Keratinocyte (primary cell): ENCODE measurements at regions not wholly inside any gene's neighbourhood (a gene's known extent, or its start where the extent isn't known, plus 50 kb on each side); places are given as distances from the start of the nearest gene placed in this dataset.

ENCODE experiments used
- DNase-seq: peaks from one replicate; pipeline ENCODE4 v3.0.0-alpha.2; 2011; ENCODE audit warnings: low read depth, missing footprints, low spot score
- FAIRE-seq: peaks from 2 replicates; lab custom pipeline; 2011; peaks lifted over from hg19 to GRCh38; lab: Jason Lieb, UNC
- H2AFZ ChIP-seq: 2 replicates; pipeline ENCODE4 v1.6.0; 2012; ENCODE audit warnings: low read length, control low read depth, inconsistent platforms; ENCODE audit not compliant: control insufficient read depth
- H3K27ac ChIP-seq: 2 replicates; pipeline ENCODE4 v1.5.1; 2011; ENCODE audit warnings: low read length; ENCODE audit not compliant: control insufficient read depth, insufficient read depth
- H3K27me3 ChIP-seq: 3 replicates; pipeline ENCODE4 v1.6.0; 2011; ENCODE audit warnings: low read length; ENCODE audit not compliant: control insufficient read depth, insufficient read depth; ENCODE audit errors: extremely low read depth
- H3K36me3 ChIP-seq, 2 experiments: 2 replicates in 1 of 2; 3 replicates in 1 of 2; pipeline ENCODE4 v1.5.1; 2011; ENCODE audit warnings: low read length in 2 of 2, mild to moderate bottlenecking in 1 of 2; ENCODE audit not compliant: control insufficient read depth in 2 of 2, insufficient read depth in 2 of 2; ENCODE audit errors: extremely low read depth in 1 of 2
- H3K4me1 ChIP-seq: 3 replicates; pipeline ENCODE4 v1.5.1; 2011; ENCODE audit warnings: low read length; ENCODE audit not compliant: control insufficient read depth, insufficient read depth; ENCODE audit errors: extremely low read depth
- H3K4me2 ChIP-seq: 3 replicates; pipeline ENCODE4 v1.6.0; 2011; ENCODE audit warnings: low read depth, low read length; ENCODE audit not compliant: control insufficient read depth, insufficient read depth; ENCODE audit errors: extremely low read depth
- H3K4me3 ChIP-seq, 3 experiments: fragments of 200-600 bp in 1 of 3; sonication (generic) in 1 of 3; 2 replicates in 2 of 3; 3 replicates in 1 of 3; pipeline ENCODE4 v1.5.1; 2011 to 2016; ENCODE audit warnings: low read length in 3 of 3, mild to moderate bottlenecking in 3 of 3, control low read depth in 2 of 3, inconsistent platforms in 1 of 3, low read depth in 1 of 3, mixed read lengths in 1 of 3, mixed run types in 1 of 3, moderate library complexity in 1 of 3; ENCODE audit not compliant: control insufficient read depth in 2 of 3, insufficient read depth in 2 of 3; ENCODE audit errors: extremely low read depth in 1 of 3
- H3K79me2 ChIP-seq: 2 replicates; pipeline ENCODE4 v1.6.0; 2012; ENCODE audit warnings: low read length; ENCODE audit not compliant: control insufficient read depth, insufficient read depth
- H3K9ac ChIP-seq: 3 replicates; pipeline ENCODE4 v1.6.0; 2011; ENCODE audit warnings: low read length; ENCODE audit not compliant: control insufficient read depth, insufficient read depth; ENCODE audit errors: extremely low read depth
- H3K9me1 ChIP-seq: 3 replicates; pipeline ENCODE4 v1.6.0; 2011; ENCODE audit warnings: low read length; ENCODE audit not compliant: control insufficient read depth, insufficient read depth; ENCODE audit errors: extremely low read depth
- H3K9me3 ChIP-seq: 2 replicates; pipeline ENCODE4 v1.5.1; 2012; ENCODE audit warnings: low read depth, low read length; ENCODE audit not compliant: control insufficient read depth
- H4K20me1 ChIP-seq: 3 replicates; pipeline ENCODE4 v1.6.0; 2011; ENCODE audit warnings: low read length; ENCODE audit not compliant: control insufficient read depth, insufficient read depth; ENCODE audit errors: extremely low read depth
- EZH2 ChIP-seq: IDR thresholded peaks from one replicate; pipeline ENCODE4 v1.6.1; 2012; ENCODE audit warnings: inconsistent platforms, mild to moderate bottlenecking, low read length, moderate library complexity
- dilution Hi-C: fragments of 300-500 bp; cut with MboI; formaldehyde crosslinking; loops from one replicate; pipeline ENCODE4 v1.7.0; 2020; ENCODE audit warnings: low sequenced_read_pairs; ENCODE audit not compliant: extremely low pct_ligation_motif_present
- TF ChIP-seq, protein P1 (sequence below), 3 experiments: IDR thresholded peaks in 1 of 3; conservative IDR thresholded peaks in 1 of 3; optimal IDR thresholded peaks in 1 of 3; 2 replicates in 2 of 3; 3 replicates in 1 of 3; pipeline versions ENCODE3 to v1.5.1; 2011; ENCODE audit warnings: low read length in 3 of 3, mild to moderate bottlenecking in 3 of 3, moderate library complexity in 2 of 3, control low read depth in 1 of 3, inconsistent platforms in 1 of 3; ENCODE audit not compliant: insufficient read depth in 2 of 3; ENCODE audit errors: extremely low read depth in 1 of 3

- H3K4me3 ChIP-seq = no peak overlapping the region
- no peaks in the 10 kb centered on the region for H4K20me1 ChIP-seq
- no peaks in the 10 kb centered on the region for H3K36me3 ChIP-seq
- no peaks in the 10 kb centered on the region for H3K9me1 ChIP-seq
- TF ChIP-seq EZH2 = no peak
- TF ChIP-seq, protein P1, sequence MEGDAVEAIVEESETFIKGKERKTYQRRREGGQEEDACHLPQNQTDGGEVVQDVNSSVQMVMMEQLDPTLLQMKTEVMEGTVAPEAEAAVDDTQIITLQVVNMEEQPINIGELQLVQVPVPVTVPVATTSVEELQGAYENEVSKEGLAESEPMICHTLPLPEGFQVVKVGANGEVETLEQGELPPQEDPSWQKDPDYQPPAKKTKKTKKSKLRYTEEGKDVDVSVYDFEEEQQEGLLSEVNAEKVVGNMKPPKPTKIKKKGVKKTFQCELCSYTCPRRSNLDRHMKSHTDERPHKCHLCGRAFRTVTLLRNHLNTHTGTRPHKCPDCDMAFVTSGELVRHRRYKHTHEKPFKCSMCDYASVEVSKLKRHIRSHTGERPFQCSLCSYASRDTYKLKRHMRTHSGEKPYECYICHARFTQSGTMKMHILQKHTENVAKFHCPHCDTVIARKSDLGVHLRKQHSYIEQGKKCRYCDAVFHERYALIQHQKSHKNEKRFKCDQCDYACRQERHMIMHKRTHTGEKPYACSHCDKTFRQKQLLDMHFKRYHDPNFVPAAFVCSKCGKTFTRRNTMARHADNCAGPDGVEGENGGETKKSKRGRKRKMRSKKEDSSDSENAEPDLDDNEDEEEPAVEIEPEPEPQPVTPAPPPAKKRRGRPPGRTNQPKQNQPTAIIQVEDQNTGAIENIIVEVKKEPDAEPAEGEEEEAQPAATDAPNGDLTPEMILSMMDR (optimal IDR thresholded peaks at IDR 0.05 in 1 of 3, IDR thresholded peaks at IDR 0.05 in 1 of 3, conservative IDR thresholded peaks at IDR 0.05 in 1 of 3; ENCODE audit: extremely low read depth in 1 of 3, insufficient read depth in 2 of 3, low read length in 3 of 3) = no peak
- dilution Hi-C loops = no loop called here
- no peaks in the 10 kb centered on the region for H3K4me1 ChIP-seq
- no peak overlapping the region for H3K9ac ChIP-seq
- no peak overlapping the region for H2AFZ ChIP-seq
- no peak overlapping the region for H3K27ac ChIP-seq
- no peak overlapping the region for H3K4me2 ChIP-seq
- no peaks in the 10 kb centered on the region for H3K79me2 ChIP-seq
- H3K27me3 ChIP-seq = no peaks in the 10 kb centered on the region
- DNase-seq = no peak
- no peaks in the 10 kb centered on the region for H3K9me3 ChIP-seq
- no peak for FAIRE-seq
Observed at GRCh38 chr5:88376728-88377127, 108.1 kb upstream of the TMEM161B start.

DNA sequence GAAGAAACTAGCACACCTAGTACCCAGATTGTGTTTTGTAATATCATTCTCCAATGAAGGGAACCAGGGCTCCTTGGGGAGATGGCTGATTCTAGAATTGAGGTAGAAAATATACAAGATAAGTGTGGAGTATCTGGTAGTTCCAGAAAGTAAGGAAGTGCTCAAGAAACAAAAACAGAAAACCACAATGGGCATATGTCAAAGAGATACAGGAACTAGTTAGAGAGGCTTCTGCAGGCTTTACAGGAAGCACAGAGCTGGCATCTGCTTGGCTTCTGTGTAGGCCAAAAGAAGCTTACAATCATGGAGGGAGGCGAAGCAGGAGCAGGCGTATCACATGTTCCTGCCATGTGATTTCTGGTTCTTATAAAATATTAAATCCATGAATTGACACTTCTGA is 105.7 kb upstream of the TMEM161B start:
- dilution Hi-C loops = no loop called here
- Histone ChIP-seq H3K36me3 (no peaks in the 10 kb centered on the region), H3K4me3 (no peak overlapping the region), H3K9me1 (no peaks in the 10 kb centered on the region), H4K20me1 (no peaks in the 10 kb centered on the region), H2AFZ (no peak overlapping the region), H3K79me2 (no peaks in the 10 kb centered on the region), H3K27me3 (no peaks in the 10 kb centered on the region), H3K4me2 (no peak overlapping the region), H3K9ac (no peak overlapping the region), H3K4me1 (no peaks in the 10 kb centered on the region), H3K27ac (no peak overlapping the region), H3K9me3 (no peaks in the 10 kb centered on the region)
- no peak for FAIRE-seq
- no peak for TF ChIP-seq EZH2
- TF ChIP-seq, protein P1 (optimal IDR thresholded peaks at IDR 0.05 in 1 of 3, IDR thresholded peaks at IDR 0.05 in 1 of 3, conservative IDR thresholded peaks at IDR 0.05 in 1 of 3; ENCODE audit: extremely low read depth in 1 of 3, insufficient read depth in 2 of 3, low read length in 3 of 3) = no peak
- DNase-seq = no peak
